Stomach (tissue), 4 donors: ENCODE measurements at regions not wholly inside any gene's neighbourhood (a gene's known extent, or its start where the extent isn't known, plus 50 kb on each side); places are given as distances from the start of the nearest gene placed in this dataset.

Experiments
- CTCF ChIP-seq, 7 experiments: fragments of 450-650 bp in 4 of 7; fragments of 200-600 bp in 3 of 7; sonication (generic) in 3 of 7; IDR thresholded peaks; one replicate each; pipeline ENCODE4 v1.5.1; 2016 to 2019; ENCODE audit warnings: antibody characterized with exemption in 7 of 7, control low read depth in 2 of 7, mild to moderate bottlenecking in 1 of 7
- POLR2A ChIP-seq, 4 donors: fragments of 450-650 bp; IDR thresholded peaks; one replicate each; pipeline ENCODE4 v1.6.1; 2016; ENCODE audit warnings: antibody characterized with exemption in 4 of 4, control low read depth in 2 of 4, mild to moderate bottlenecking in 1 of 4, moderate library complexity in 1 of 4

GRCh38 chr1:195197116-195197515 is 1411.1 kb downstream of the KCNT2 start:
- TF ChIP-seq CTCF (IDR thresholded peaks at IDR 0.05) (no peak), POLR2A (IDR thresholded peaks at IDR 0.05) (no peak)
